Activated CD4-positive, CD25-positive, alpha-beta regulatory T cell (primary cell): ENCODE measurements at regions not wholly inside any gene's neighbourhood (a gene's known extent, or its start where the extent isn't known, plus 50 kb on each side); places are given as distances from the start of the nearest gene placed in this dataset.

ENCODE experiments used
- DNase-seq, 4 experiments: peaks; one replicate each; lab custom pipeline; 2025; lab: John Stamatoyannopoulos, UW

GRCh38 chr11:19595840-19596751, 116.5 kb upstream of the NAV2 start:
- no peak for DNase-seq

- no peak for DNase-seq
Observed at GRCh38 chr11:19595499-19595839, 117.2 kb upstream of the NAV2 start.

GRCh38 chr11:19594326-19594725, 118.3 kb upstream of the NAV2 start:
- DNase-seq = no peak

GRCh38 chr11:19592842-19593241, 119.8 kb upstream of the NAV2 start:
- no peak for DNase-seq

GRCh38 chr11:19589567-19590260, 122.9 kb upstream of the NAV2 start:
- no peak for DNase-seq

- DNase-seq = no peak
Observed at GRCh38 chr11:19587979-19588378, 124.7 kb upstream of the NAV2 start.

GRCh38 chr11:19580646-19581045, 132.0 kb upstream of the NAV2 start:
- no peak for DNase-seq

GRCh38 chr11:19579957-19580356, 132.7 kb upstream of the NAV2 start:
- DNase-seq = no peak

- DNase-seq = no peak
Observed at GRCh38 chr11:19578871-19579270, 133.8 kb upstream of the NAV2 start.

GRCh38 chr11:19577976-19578619, 134.5 kb upstream of the NAV2 start:
- DNase-seq = no peak

- DNase-seq = no peak
Observed at GRCh38 chr11:19577391-19577975, 135.2 kb upstream of the NAV2 start.

- DNase-seq = no peak
Observed at GRCh38 chr11:19576903-19577302, 135.7 kb upstream of the NAV2 start.

- no peak for DNase-seq
Observed at GRCh38 chr11:19576054-19576453, 136.6 kb upstream of the NAV2 start.

GRCh38 chr11:19574916-19575315, 137.7 kb upstream of the NAV2 start:
- no peak for DNase-seq

- no peak for DNase-seq
Observed at GRCh38 chr11:19573666-19574065, 139.0 kb upstream of the NAV2 start.

- DNase-seq = no peak
Observed at GRCh38 chr11:19571906-19572305, 140.7 kb upstream of the NAV2 start.

- no peak for DNase-seq
Observed at GRCh38 chr11:19570889-19571288, 141.7 kb upstream of the NAV2 start.

- DNase-seq = no peak
Observed at GRCh38 chr11:19567996-19568395, 144.6 kb upstream of the NAV2 start.

GRCh38 chr11:19566583-19567379, 145.9 kb upstream of the NAV2 start:
- DNase-seq = no peak

- no peak for DNase-seq
Observed at GRCh38 chr11:19565639-19566038, 147.0 kb upstream of the NAV2 start.

GRCh38 chr11:19562156-19562555, 150.5 kb upstream of the NAV2 start:
- no peak for DNase-seq

GRCh38 chr11:19561011-19561410, 151.6 kb upstream of the NAV2 start:
- DNase-seq = no peak
